ENCODE measurements at regions not wholly inside any gene's neighbourhood (a gene's known extent, or its start where the extent isn't known, plus 50 kb on each side); places are given as distances from the start of the nearest gene placed in this dataset.

GRCh38 chr5:98608052-98608451, 165.4 kb upstream of the RGMB start:
- Histone ChIP-seq H3K4me3 (ENCODE audit: control extremely low read depth in 1 of 5, extremely low read depth in 1 of 5, insufficient read depth in 1 of 5, low read depth in 2 of 5, low read length in 4 of 5) (no peak overlapping the region), H3K4me2 (replicated peaks; ENCODE audit: low read depth, low read length, poor library complexity, severe bottlenecking) (no peak overlapping the region), H3K79me2 (ENCODE audit: control insufficient read depth, insufficient read depth, low read length) (no peaks in the 10 kb centered on the region), H3K36me3 (replicated peaks in 1 of 2; ENCODE audit: control extremely low read depth in 1 of 2, control insufficient read depth in 1 of 2, extremely low read depth in 1 of 2, insufficient read depth in 2 of 2, low read length in 1 of 2) (no peaks in the 10 kb centered on the region), H4K20me1 (ENCODE audit: control insufficient read depth, insufficient read depth, low read length, poor library complexity, severe bottlenecking) (no peaks in the 10 kb centered on the region), H3K9me3 (ENCODE audit: control extremely low read depth in 1 of 3, control insufficient read depth in 2 of 3, insufficient read depth in 1 of 3, low read length in 2 of 3) (no peaks in the 10 kb centered on the region), H3K9ac (ENCODE audit: low read length) (no peak overlapping the region), H3K4me1 (ENCODE audit: control insufficient read depth in 2 of 2, insufficient read depth in 2 of 2, low read length in 2 of 2) (no peaks in the 10 kb centered on the region), H3K27ac (ENCODE audit: low read length in 2 of 2) (no peak overlapping the region), H3K27me3 (replicated peaks in 1 of 4; ENCODE audit: control extremely low read depth in 1 of 4, control insufficient read depth in 3 of 4, insufficient read depth in 4 of 4, low read length in 3 of 4) (no peaks in the 10 kb centered on the region), H2AFZ (ENCODE audit: insufficient read depth, low read depth, low read length, poor library complexity, severe bottlenecking) (no peak overlapping the region)
- Mint-ChIP-seq H3K4me1 (no peaks in the 10 kb centered on the region), H3K27ac (no peak overlapping the region), H3K9me3 (ENCODE audit: insufficient read depth) (no peaks in the 10 kb centered on the region), H3K4me3 (no peak overlapping the region), H3K27me3 (no peaks in the 10 kb centered on the region)
- intact Hi-C loops (cut with micrococcal nuclease): no loop called here
- ATAC-seq (ENCODE audit: low read depth) (no peak), DNase-seq (no peak)
- 82% methylated on average over 1 of the region's 3 CpGs for WGBS (ENCODE audit: insufficient coverage)
- POLR2A ChIA-PET: no interaction called here
- TF ChIP-seq, protein P1, sequence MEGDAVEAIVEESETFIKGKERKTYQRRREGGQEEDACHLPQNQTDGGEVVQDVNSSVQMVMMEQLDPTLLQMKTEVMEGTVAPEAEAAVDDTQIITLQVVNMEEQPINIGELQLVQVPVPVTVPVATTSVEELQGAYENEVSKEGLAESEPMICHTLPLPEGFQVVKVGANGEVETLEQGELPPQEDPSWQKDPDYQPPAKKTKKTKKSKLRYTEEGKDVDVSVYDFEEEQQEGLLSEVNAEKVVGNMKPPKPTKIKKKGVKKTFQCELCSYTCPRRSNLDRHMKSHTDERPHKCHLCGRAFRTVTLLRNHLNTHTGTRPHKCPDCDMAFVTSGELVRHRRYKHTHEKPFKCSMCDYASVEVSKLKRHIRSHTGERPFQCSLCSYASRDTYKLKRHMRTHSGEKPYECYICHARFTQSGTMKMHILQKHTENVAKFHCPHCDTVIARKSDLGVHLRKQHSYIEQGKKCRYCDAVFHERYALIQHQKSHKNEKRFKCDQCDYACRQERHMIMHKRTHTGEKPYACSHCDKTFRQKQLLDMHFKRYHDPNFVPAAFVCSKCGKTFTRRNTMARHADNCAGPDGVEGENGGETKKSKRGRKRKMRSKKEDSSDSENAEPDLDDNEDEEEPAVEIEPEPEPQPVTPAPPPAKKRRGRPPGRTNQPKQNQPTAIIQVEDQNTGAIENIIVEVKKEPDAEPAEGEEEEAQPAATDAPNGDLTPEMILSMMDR (IDR thresholded peaks at IDR 0.05): no peak
- TF ChIP-seq EZH2 (IDR thresholded peaks at IDR 0.05; ENCODE audit: borderline replicate concordance, insufficient read depth, low read depth, low read length, poor library complexity, severe bottlenecking): no peak
- CTCF ChIA-PET: no interaction called here

- Histone ChIP-seq H3K4me3 (ENCODE audit: control extremely low read depth in 1 of 5, extremely low read depth in 1 of 5, insufficient read depth in 1 of 5, low read depth in 2 of 5, low read length in 4 of 5) (no peak overlapping the region), H3K4me2 (replicated peaks; ENCODE audit: low read depth, low read length, poor library complexity, severe bottlenecking) (no peak overlapping the region), H3K9ac (ENCODE audit: low read length) (no peak overlapping the region), H3K36me3 (replicated peaks in 1 of 2; ENCODE audit: control extremely low read depth in 1 of 2, control insufficient read depth in 1 of 2, extremely low read depth in 1 of 2, insufficient read depth in 2 of 2, low read length in 1 of 2) (no peaks in the 10 kb centered on the region), H3K27ac (ENCODE audit: low read length in 2 of 2) (no peak overlapping the region), H3K27me3 (replicated peaks in 1 of 4; ENCODE audit: control extremely low read depth in 1 of 4, control insufficient read depth in 3 of 4, insufficient read depth in 4 of 4, low read length in 3 of 4) (no peaks in the 10 kb centered on the region), H3K79me2 (ENCODE audit: control insufficient read depth, insufficient read depth, low read length) (no peaks in the 10 kb centered on the region), H2AFZ (ENCODE audit: insufficient read depth, low read depth, low read length, poor library complexity, severe bottlenecking) (no peak overlapping the region), H4K20me1 (ENCODE audit: control insufficient read depth, insufficient read depth, low read length, poor library complexity, severe bottlenecking) (no peaks in the 10 kb centered on the region), H3K4me1 (ENCODE audit: control insufficient read depth in 2 of 2, insufficient read depth in 2 of 2, low read length in 2 of 2) (no peaks in the 10 kb centered on the region), H3K9me3 (ENCODE audit: control extremely low read depth in 1 of 3, control insufficient read depth in 2 of 3, insufficient read depth in 1 of 3, low read length in 2 of 3) (no peaks in the 10 kb centered on the region)
- H3K27me3 Mint-ChIP-seq: peaks cover 3% of the 10 kb centered on the region
- H3K4me3 Mint-ChIP-seq: no peak overlapping the region
- TF ChIP-seq, protein P1 (IDR thresholded peaks at IDR 0.05): no peak
- TF ChIP-seq EZH2 (IDR thresholded peaks at IDR 0.05; ENCODE audit: borderline replicate concordance, insufficient read depth, low read depth, low read length, poor library complexity, severe bottlenecking): no peak
- intact Hi-C loops (cut with micrococcal nuclease): no loop called here
- no peak for DNase-seq
- CTCF ChIA-PET: no interaction called here
- H3K9me3 Mint-ChIP-seq (ENCODE audit: insufficient read depth): no peaks in the 10 kb centered on the region
- POLR2A ChIA-PET: no interaction called here
- H3K27ac Mint-ChIP-seq: no peak overlapping the region
- H3K4me1 Mint-ChIP-seq: no peaks in the 10 kb centered on the region
- ATAC-seq (ENCODE audit: low read depth): no peak
- WGBS (ENCODE audit: insufficient coverage): 83% methylated on average over 1 of the region's 1 CpG
Measured at GRCh38 chr5:98614341-98614740, 159.1 kb upstream of the RGMB start.
